ENCODE measurements at regions not wholly inside any gene's neighbourhood (a gene's known extent, or its start where the extent isn't known, plus 50 kb on each side); places are given as distances from the start of the nearest gene placed in this dataset.
"Not testable (repeated sequence)": the region's sequence is repeated elsewhere in the genome, so short reads cannot be mapped to it uniquely, and the experiment has no call there.

- Mint-ChIP-seq H3K36me3 (peaks cover 22% of the 10 kb centered on the region), H3K4me3 (no peak overlapping the region), H3K27ac (no peak overlapping the region), H3K9me3 (no peaks in the 10 kb centered on the region), H3K27me3 (no peaks in the 10 kb centered on the region), H3K4me1 (peaks cover 37% of the 10 kb centered on the region)
Observed at GRCh38 chr14:89481196-89481595, 64.2 kb upstream of the FOXN3 start.

DNA sequence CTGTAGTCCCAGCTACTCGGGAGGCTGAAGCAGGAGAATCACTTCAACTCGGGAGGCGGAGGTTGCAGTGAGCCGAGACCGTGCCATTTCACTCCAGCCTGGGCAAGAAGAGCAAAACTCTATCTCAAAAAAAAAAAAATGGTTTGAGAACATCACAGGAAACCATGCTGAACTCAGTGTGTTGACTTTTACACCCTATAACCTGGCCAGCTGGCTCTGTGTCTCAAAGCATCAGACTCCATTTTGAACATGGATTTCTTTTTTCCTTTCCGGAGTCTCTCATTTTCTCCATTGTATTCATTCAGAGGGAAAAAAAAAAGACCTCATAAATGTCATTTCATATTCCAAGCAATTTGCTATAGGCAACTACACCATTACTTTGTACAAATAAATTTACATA lies 63.2 kb upstream of the FOXN3 start:
- Mint-ChIP-seq H3K36me3 (peaks cover 17% of the 10 kb centered on the region), H3K27ac (no peak overlapping the region), H3K4me3 (no peak overlapping the region), H3K4me1 (peaks cover 37% of the 10 kb centered on the region), H3K27me3 (no peaks in the 10 kb centered on the region), H3K9me3 (no peaks in the 10 kb centered on the region)

GRCh38 chr14:89479802-89480201 lies 62.8 kb upstream of the FOXN3 start:
- Mint-ChIP-seq H3K27ac (peak overlapping the region; percentile 12), H3K4me3 (no peak overlapping the region), H3K36me3 (peaks cover 16% of the 10 kb centered on the region), H3K4me1 (peaks cover 37% of the 10 kb centered on the region), H3K9me3 (no peaks in the 10 kb centered on the region), H3K27me3 (no peaks in the 10 kb centered on the region)

GRCh38 chr14:89477391-89477790 lies 60.4 kb upstream of the FOXN3 start:
- H3K27me3 Mint-ChIP-seq = no peaks in the 10 kb centered on the region
- H3K4me3 Mint-ChIP-seq = no peak overlapping the region
- H3K4me1 Mint-ChIP-seq = peaks cover 45% of the 10 kb centered on the region
- H3K27ac Mint-ChIP-seq = peak overlapping the region; percentile 65
- H3K9me3 Mint-ChIP-seq = no peaks in the 10 kb centered on the region
- H3K36me3 Mint-ChIP-seq = peaks cover 15% of the 10 kb centered on the region

DNA sequence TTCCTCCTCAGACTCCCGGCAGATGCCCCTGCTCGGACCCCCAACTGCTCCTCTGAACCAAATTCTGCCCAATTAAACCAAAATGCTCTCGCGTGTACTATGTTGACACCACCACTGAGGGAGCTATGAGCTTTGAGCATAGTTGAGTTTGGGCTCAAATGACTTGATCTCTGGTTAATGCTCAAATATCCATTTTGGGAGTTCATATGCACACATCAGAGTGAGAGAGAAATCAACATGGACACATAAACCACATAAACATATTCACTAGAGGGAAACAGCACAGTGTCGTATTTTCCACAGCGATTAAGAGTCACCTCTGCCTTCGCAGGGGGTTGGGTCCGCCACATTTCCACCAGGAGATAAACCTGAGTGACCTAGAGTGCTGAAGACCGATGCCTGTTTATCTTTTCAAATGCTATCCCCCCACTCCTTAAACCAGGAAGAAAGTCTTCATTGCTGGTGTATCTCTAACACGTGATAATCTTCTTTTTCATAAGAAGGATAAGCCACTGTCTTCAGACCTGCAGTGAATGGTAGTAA lies 59.4 kb upstream of the FOXN3 start:
- Mint-ChIP-seq H3K27me3 (no peaks in the 10 kb centered on the region), H3K9me3 (no peaks in the 10 kb centered on the region), H3K36me3 (peaks cover 12% of the 10 kb centered on the region), H3K4me1 (peaks cover 39% of the 10 kb centered on the region), H3K27ac (no peak overlapping the region), H3K4me3 (no peak overlapping the region)

DNA sequence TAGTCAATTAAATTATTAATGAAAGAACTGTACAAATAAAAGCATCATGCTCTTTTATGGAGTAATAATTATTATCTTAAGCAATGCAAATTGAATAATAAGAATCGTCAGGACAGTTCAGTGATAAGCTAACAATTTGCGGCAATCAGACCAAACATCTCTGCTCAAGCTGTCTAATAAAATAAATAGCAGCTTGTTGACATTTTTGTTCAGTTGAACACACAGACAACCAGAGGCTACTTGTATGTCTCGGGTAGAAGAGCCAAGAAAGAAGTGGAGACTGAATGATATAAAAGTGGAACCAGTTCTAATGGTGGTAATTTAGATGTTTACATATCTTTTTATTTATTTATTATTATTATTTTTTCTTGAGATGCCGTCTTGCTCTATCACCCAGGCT lies 57.4 kb upstream of the FOXN3 start:
- Mint-ChIP-seq H3K27ac (no peak overlapping the region), H3K27me3 (no peaks in the 10 kb centered on the region), H3K9me3 (no peaks in the 10 kb centered on the region), H3K4me3 (no peak overlapping the region), H3K4me1 (peaks cover 48% of the 10 kb centered on the region), H3K36me3 (peaks cover 15% of the 10 kb centered on the region)

GRCh38 chr14:89473989-89474388 lies 57.0 kb upstream of the FOXN3 start:
- H3K36me3 Mint-ChIP-seq = peaks cover 15% of the 10 kb centered on the region
- H3K9me3 Mint-ChIP-seq = no peaks in the 10 kb centered on the region
- no peak overlapping the region for H3K4me3 Mint-ChIP-seq
- peaks cover 46% of the 10 kb centered on the region for H3K4me1 Mint-ChIP-seq
- no peaks in the 10 kb centered on the region for H3K27me3 Mint-ChIP-seq
- no peak overlapping the region for H3K27ac Mint-ChIP-seq

DNA sequence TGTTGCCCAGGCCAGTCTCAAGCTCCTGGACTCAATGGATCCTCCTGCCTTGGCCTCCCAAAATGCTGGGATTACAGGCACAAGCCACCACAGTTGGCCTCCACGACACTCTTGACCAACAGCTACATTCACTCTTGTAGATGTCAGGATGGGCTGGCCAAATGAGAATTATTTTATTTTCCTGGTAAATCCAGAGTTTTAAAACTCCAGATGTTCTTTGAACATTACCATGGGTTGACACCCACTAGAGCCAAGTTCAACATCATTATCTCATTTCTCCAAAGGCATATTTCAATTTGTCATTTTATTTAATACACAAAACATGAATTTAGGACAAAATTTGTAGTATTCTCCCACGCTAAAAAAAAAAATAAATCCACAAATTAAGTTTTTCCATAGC lies 56.5 kb upstream of the FOXN3 start:
- no peak overlapping the region for H3K27ac Mint-ChIP-seq
- no peaks in the 10 kb centered on the region for H3K9me3 Mint-ChIP-seq
- peaks cover 15% of the 10 kb centered on the region for H3K36me3 Mint-ChIP-seq
- H3K4me1 Mint-ChIP-seq = peaks cover 50% of the 10 kb centered on the region
- H3K4me3 Mint-ChIP-seq = no peak overlapping the region
- H3K27me3 Mint-ChIP-seq = no peaks in the 10 kb centered on the region

GRCh38 chr14:89470401-89470800 lies 53.4 kb upstream of the FOXN3 start:
- Mint-ChIP-seq H3K4me3 (no peak overlapping the region), H3K9me3 (no peaks in the 10 kb centered on the region), H3K36me3 (peaks cover 11% of the 10 kb centered on the region), H3K27ac (no peak overlapping the region), H3K4me1 (peaks cover 57% of the 10 kb centered on the region), H3K27me3 (no peaks in the 10 kb centered on the region)

- Mint-ChIP-seq H3K4me1 (peaks cover 59% of the 10 kb centered on the region), H3K27ac (peak overlapping the region; percentile 77), H3K4me3 (no peak overlapping the region), H3K36me3 (peaks cover 12% of the 10 kb centered on the region), H3K27me3 (no peaks in the 10 kb centered on the region), H3K9me3 (no peaks in the 10 kb centered on the region)
Observed at GRCh38 chr14:89469210-89470198, 52.5 kb upstream of the FOXN3 start.

DNA sequence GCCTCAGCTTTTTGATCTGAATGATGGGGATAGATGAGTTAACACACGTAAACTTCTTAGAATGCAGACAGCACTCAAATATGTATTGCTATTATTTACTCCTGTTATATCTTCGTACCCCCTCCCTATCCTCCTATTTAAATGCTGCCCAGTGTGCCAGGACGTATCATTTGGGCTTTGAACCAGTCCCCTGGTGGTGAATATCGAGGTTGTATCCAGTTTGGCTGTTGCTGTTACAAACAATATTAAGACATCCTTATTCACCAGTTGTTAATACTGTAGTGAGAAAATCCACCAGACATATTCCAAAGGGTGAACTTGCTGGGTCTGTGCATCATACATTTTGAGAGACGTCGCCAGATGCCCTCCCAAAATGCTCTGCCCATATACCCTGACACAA lies 51.5 kb upstream of the FOXN3 start:
- Mint-ChIP-seq H3K27me3 (no peaks in the 10 kb centered on the region), H3K4me1 (peaks cover 58% of the 10 kb centered on the region), H3K4me3 (no peak overlapping the region), H3K36me3 (peaks cover 11% of the 10 kb centered on the region), H3K9me3 (no peaks in the 10 kb centered on the region), H3K27ac (peak overlapping the region; percentile 51)

- H3K9me3 Mint-ChIP-seq, H3K27me3 Mint-ChIP-seq, H3K4me3 Mint-ChIP-seq, H3K36me3 Mint-ChIP-seq, H3K27ac Mint-ChIP-seq: not testable (repeated sequence)
- H3K4me1 Mint-ChIP-seq = peaks cover 53% of the 10 kb centered on the region
Observed at GRCh38 chr14:89468030-89468429, 51.0 kb upstream of the FOXN3 start.

GRCh38 chr14:89466944-89467343 lies 49.9 kb upstream of the FOXN3 start:
- Mint-ChIP-seq H3K27me3 (no peaks in the 10 kb centered on the region), H3K4me3 (no peak overlapping the region), H3K9me3 (no peaks in the 10 kb centered on the region), H3K4me1 (peaks cover 53% of the 10 kb centered on the region), H3K36me3 (peaks cover 9% of the 10 kb centered on the region), H3K27ac (no peak overlapping the region)
